MCF 10A (cell line): ENCODE measurements at regions not wholly inside any gene's neighbourhood (a gene's known extent, or its start where the extent isn't known, plus 50 kb on each side); places are given as distances from the start of the nearest gene placed in this dataset.

Experiments used
- BruUV-seq: library from RNA; stranded (reverse); fragments of 400-500 nt; replicated peaks from 2 replicates; lab custom pipeline; 2021; lab: Mats Ljungman, UMichigan
- CTCF ChIA-PET: fragments of 300-600 bp; sonication (Branson Sonifier 250); formaldehyde crosslinking; extraction: SDS; loops from one replicate; lab custom pipeline; 2021; ENCODE audit warnings: antibody characterized with exemption, inconsistent platforms; lab: Yijun Ruan, JAX
- POLR2A ChIA-PET: fragments of 300-600, 350-650 bp; sonication (Branson Sonifier 250); formaldehyde crosslinking; extraction: SDS; loops from one replicate; lab custom pipeline; 2020; ENCODE audit warnings: antibody characterized with exemption, inconsistent platforms; lab: Yijun Ruan, JAX
- DNase-seq: peaks from one replicate; pipeline ENCODE4 v3.0.0-alpha.2; 2018; ENCODE audit not compliant: unreplicated experiment
- H3K27ac Mint-ChIP-seq: one replicate; pipeline ENCODE4 v1.8.0; 2022; ENCODE audit warnings: mild to moderate bottlenecking, low read depth, mixed read lengths; ENCODE audit not compliant: unreplicated experiment
- H3K27me3 Mint-ChIP-seq: one replicate; pipeline ENCODE4 v1.8.0; 2022; ENCODE audit warnings: mixed read lengths; ENCODE audit not compliant: insufficient read depth, unreplicated experiment
- H3K36me3 Mint-ChIP-seq: one replicate; pipeline ENCODE4 v1.8.0; 2022; ENCODE audit warnings: mild to moderate bottlenecking, moderate library complexity, mixed read lengths; ENCODE audit not compliant: insufficient read depth, unreplicated experiment
- H3K4me1 Mint-ChIP-seq: one replicate; pipeline ENCODE4 v1.8.0; 2022; ENCODE audit warnings: mixed read lengths; ENCODE audit not compliant: insufficient read depth, unreplicated experiment
- H3K4me3 Mint-ChIP-seq: one replicate; pipeline ENCODE4 v1.8.0; 2022; ENCODE audit warnings: mild to moderate bottlenecking, moderate library complexity, mixed read lengths; ENCODE audit not compliant: unreplicated experiment
- H3K9me3 Mint-ChIP-seq: one replicate; pipeline ENCODE4 v1.8.0; 2022; ENCODE audit warnings: mixed read lengths; ENCODE audit not compliant: unreplicated experiment
- intact Hi-C: fragments of 100-400 bp; cut with micrococcal nuclease; formaldehyde crosslinking; loops from 2 replicates; pipeline ENCODE4 v1.14.1; 2022
- TF ChIP-seq, protein P1 (sequence below): fragments of 200-600 bp; IDR thresholded peaks from one replicate; pipeline ENCODE4 v1.8.0; 2022; ENCODE audit warnings: antibody characterized with exemption, mild to moderate bottlenecking; ENCODE audit not compliant: unreplicated experiment

DNA sequence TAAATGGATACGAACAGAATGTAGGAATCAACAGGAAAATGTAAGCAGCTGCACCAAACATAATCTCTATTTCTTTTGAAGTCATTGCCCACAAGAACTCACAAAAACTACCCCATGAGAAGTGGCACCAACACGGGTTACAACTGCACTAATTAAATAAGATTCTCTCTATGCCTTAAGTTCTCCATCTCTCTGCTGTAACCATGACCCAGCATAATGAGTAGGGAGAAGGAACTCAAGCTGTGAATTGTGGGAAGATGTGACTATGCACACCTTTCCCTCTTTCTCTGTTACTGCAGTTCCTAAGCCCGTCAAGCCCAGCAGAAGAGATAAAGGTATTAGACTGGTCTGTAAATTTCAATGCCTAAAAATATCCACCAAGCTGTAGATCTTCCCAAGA, 614.0 kb downstream of the USP25 start:
- no peak overlapping the region for H3K4me3 Mint-ChIP-seq
- POLR2A ChIA-PET: no interaction called here

DNA sequence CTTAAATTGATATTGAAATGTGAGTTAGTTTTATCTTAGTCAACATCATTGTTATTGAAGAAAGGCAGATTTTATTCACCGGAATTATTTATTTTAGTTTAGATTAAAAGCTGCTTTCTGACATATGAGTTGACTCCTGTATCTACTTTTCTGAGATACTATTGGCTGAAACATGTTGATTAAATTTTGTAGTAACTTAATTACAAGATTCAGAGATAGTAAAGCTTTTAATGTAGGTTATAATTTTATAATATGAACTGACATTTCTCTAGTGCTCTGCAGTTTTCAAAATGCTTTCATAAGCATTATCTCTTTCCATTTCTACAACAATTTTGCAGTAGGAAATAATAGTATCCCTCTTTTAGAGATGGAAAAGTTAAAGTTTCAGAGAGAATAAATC, 616.0 kb downstream of the USP25 start:
- intact Hi-C loops: no loop called here
- BruUV-seq: no TSS peak
- Mint-ChIP-seq H3K27ac (no peak overlapping the region), H3K36me3 (no peaks in the 10 kb centered on the region), H3K4me3 (no peak overlapping the region), H3K27me3 (peaks cover 9% of the 10 kb centered on the region), H3K9me3 (no peaks in the 10 kb centered on the region), H3K4me1 (no peaks in the 10 kb centered on the region)
- TF ChIP-seq, protein P1, sequence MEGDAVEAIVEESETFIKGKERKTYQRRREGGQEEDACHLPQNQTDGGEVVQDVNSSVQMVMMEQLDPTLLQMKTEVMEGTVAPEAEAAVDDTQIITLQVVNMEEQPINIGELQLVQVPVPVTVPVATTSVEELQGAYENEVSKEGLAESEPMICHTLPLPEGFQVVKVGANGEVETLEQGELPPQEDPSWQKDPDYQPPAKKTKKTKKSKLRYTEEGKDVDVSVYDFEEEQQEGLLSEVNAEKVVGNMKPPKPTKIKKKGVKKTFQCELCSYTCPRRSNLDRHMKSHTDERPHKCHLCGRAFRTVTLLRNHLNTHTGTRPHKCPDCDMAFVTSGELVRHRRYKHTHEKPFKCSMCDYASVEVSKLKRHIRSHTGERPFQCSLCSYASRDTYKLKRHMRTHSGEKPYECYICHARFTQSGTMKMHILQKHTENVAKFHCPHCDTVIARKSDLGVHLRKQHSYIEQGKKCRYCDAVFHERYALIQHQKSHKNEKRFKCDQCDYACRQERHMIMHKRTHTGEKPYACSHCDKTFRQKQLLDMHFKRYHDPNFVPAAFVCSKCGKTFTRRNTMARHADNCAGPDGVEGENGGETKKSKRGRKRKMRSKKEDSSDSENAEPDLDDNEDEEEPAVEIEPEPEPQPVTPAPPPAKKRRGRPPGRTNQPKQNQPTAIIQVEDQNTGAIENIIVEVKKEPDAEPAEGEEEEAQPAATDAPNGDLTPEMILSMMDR: no peak
- DNase-seq: no peak
- ChIA-PET POLR2A (interaction anchor here (1.3 kb wide), 1 partner anchor 9 kb away, joined by 3 read pairs; no protein-coding TSS in a partner anchor), CTCF (no interaction called here)

More for the DNA sequence above, 614.0 kb downstream of the USP25 start:
- peaks cover 9% of the 10 kb centered on the region for H3K27me3 Mint-ChIP-seq
- TF ChIP-seq, protein P1: no peak
- H3K36me3 Mint-ChIP-seq: no peaks in the 10 kb centered on the region
- no peak for DNase-seq
- no peaks in the 10 kb centered on the region for H3K4me1 Mint-ChIP-seq
- H3K27ac Mint-ChIP-seq: no peak overlapping the region
- CTCF ChIA-PET: interaction anchor here (0.5 to 0.7 kb wide), 3 partner anchors 44 to 734 kb away, joined by 3 to 5 read pairs (median 4); no protein-coding TSS in a partner anchor
- no peaks in the 10 kb centered on the region for H3K9me3 Mint-ChIP-seq
- intact Hi-C loops: no loop called here
- BruUV-seq: no TSS peak

DNA sequence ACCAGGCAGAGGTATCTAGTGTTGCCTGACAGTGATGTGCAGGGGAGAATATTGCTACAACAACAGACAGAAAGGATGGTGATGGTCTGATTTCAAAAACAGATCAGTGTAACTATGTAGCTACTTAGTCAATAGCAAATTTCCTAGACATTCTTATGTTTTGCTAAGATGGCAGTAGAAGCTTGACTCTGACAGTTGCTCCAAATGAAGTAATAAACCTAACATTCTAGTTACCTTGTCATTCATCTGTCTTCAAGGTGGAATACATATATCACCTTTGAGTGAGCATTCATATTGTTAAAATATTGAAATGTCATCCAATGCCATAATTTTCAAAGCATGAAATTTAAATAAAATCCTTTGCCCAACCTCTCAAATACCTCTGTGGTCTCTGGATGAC, 617.4 kb downstream of the USP25 start:
- Mint-ChIP-seq H3K36me3 (no peaks in the 10 kb centered on the region), H3K4me1 (no peaks in the 10 kb centered on the region), H3K27ac (no peak overlapping the region), H3K27me3 (peaks cover 9% of the 10 kb centered on the region), H3K9me3 (no peaks in the 10 kb centered on the region), H3K4me3 (no peak overlapping the region)
- no peak for DNase-seq
- TF ChIP-seq, protein P1: no peak
- CTCF ChIA-PET: no interaction called here
- POLR2A ChIA-PET: no interaction called here
- no TSS peak for BruUV-seq
- intact Hi-C loops: no loop called here

DNA sequence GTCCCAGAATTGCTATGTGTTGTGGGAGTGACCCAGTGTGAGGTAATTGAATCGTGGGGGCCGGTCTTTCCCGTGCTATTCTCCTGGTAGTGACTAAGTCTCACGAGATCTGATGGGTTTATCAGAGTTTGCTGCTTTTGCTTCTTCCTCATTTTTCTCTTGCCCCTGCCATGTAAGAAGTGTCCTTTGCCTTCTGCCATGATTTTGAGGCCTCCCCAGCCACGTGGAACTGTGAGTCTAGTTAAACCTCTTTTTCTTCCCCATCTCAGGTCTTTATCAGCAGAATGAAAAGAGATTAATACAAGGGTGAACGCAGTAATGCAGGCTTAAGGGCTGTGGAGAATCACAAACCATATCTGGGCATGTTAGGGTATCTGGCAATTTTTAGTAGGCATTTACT, 624.0 kb downstream of the USP25 start:
- H3K27ac Mint-ChIP-seq: no peak overlapping the region
- no peaks in the 10 kb centered on the region for H3K4me1 Mint-ChIP-seq
- ChIA-PET CTCF (no interaction called here), POLR2A (no interaction called here)
- peaks cover 6% of the 10 kb centered on the region for H3K36me3 Mint-ChIP-seq
- TF ChIP-seq, protein P1: no peak
- DNase-seq: no peak
- BruUV-seq: no TSS peak
- H3K4me3 Mint-ChIP-seq: no peak overlapping the region
- H3K9me3 Mint-ChIP-seq: no peaks in the 10 kb centered on the region
- H3K27me3 Mint-ChIP-seq: no peaks in the 10 kb centered on the region
- intact Hi-C loops: no loop called here
